Stomach (tissue), 4 donors: ENCODE measurements at regions not wholly inside any gene's neighbourhood (a gene's known extent, or its start where the extent isn't known, plus 50 kb on each side); places are given as distances from the start of the nearest gene placed in this dataset.

Source experiments
- POLR2A ChIP-seq, 4 donors: fragments of 450-650 bp; IDR thresholded peaks; one replicate each; pipeline ENCODE4 v1.6.1; 2016; ENCODE audit warnings: antibody characterized with exemption in 4 of 4, control low read depth in 2 of 4, mild to moderate bottlenecking in 1 of 4, moderate library complexity in 1 of 4
- TF ChIP-seq, protein P1 (sequence below), 7 experiments: fragments of 450-650 bp in 4 of 7; fragments of 200-600 bp in 3 of 7; sonication (generic) in 3 of 7; IDR thresholded peaks; one replicate each; pipeline ENCODE4 v1.5.1; 2016 to 2019; ENCODE audit warnings: antibody characterized with exemption in 7 of 7, control low read depth in 2 of 7, mild to moderate bottlenecking in 1 of 7

DNA sequence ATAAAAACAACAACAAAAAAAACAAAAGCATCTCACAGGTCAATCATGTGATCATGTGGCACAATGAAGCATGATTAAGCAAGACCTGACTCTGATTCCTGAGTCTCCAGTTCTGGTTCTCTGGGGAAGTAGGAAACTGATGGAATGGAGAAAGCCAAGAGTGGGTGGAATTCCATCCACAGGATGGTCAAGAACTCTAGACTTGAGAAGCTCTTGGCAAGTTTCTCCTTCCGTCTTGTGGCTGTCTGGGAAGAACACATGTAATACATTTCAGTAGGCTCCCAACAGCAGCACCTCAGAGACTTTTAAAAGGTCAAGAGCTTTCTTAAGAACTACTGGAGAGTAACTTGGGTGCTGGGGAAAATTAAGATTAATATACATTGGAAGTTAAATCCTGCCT is 78.6 kb upstream of the TSHZ3 start:
- TF ChIP-seq, protein P1, sequence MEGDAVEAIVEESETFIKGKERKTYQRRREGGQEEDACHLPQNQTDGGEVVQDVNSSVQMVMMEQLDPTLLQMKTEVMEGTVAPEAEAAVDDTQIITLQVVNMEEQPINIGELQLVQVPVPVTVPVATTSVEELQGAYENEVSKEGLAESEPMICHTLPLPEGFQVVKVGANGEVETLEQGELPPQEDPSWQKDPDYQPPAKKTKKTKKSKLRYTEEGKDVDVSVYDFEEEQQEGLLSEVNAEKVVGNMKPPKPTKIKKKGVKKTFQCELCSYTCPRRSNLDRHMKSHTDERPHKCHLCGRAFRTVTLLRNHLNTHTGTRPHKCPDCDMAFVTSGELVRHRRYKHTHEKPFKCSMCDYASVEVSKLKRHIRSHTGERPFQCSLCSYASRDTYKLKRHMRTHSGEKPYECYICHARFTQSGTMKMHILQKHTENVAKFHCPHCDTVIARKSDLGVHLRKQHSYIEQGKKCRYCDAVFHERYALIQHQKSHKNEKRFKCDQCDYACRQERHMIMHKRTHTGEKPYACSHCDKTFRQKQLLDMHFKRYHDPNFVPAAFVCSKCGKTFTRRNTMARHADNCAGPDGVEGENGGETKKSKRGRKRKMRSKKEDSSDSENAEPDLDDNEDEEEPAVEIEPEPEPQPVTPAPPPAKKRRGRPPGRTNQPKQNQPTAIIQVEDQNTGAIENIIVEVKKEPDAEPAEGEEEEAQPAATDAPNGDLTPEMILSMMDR (IDR thresholded peaks at IDR 0.05), result no peak
- no peak for TF ChIP-seq POLR2A (IDR thresholded peaks at IDR 0.05)
